GM19025 (cell line): ENCODE measurements at regions not wholly inside any gene's neighbourhood (a gene's known extent, or its start where the extent isn't known, plus 50 kb on each side); places are given as distances from the start of the nearest gene placed in this dataset.

Experiments used
- ATAC-seq: cut with Tn5 transposase; IDR thresholded peaks from one replicate; pipeline ENCODE4 v1.9.1; 2021; ENCODE audit warnings: mild to moderate bottlenecking, low read depth, moderate library complexity; ENCODE audit not compliant: unreplicated experiment

- no peak for ATAC-seq
Observed at GRCh38 chr9:23278561-23278960, 547.5 kb downstream of the ELAVL2 start.

- ATAC-seq: no peak
Observed at GRCh38 chr9:23287390-23287789, 538.6 kb downstream of the ELAVL2 start.

GRCh38 chr9:23288545-23288944, 537.5 kb downstream of the ELAVL2 start:
- no peak for ATAC-seq

- no peak for ATAC-seq
Observed at GRCh38 chr9:23290973-23291372, 535.1 kb downstream of the ELAVL2 start.

- ATAC-seq: no peak
Observed at GRCh38 chr9:23302281-23302680, 523.8 kb downstream of the ELAVL2 start.

GRCh38 chr9:23306731-23307130, 519.3 kb downstream of the ELAVL2 start:
- ATAC-seq: no peak

GRCh38 chr9:23307731-23308513, 518.1 kb downstream of the ELAVL2 start:
- no peak for ATAC-seq

GRCh38 chr9:23309800-23310199, 516.2 kb downstream of the ELAVL2 start:
- no peak for ATAC-seq

GRCh38 chr9:23314247-23314646, 511.8 kb downstream of the ELAVL2 start:
- no peak for ATAC-seq

- no peak for ATAC-seq
Observed at GRCh38 chr9:23319092-23319491, 506.9 kb downstream of the ELAVL2 start.

GRCh38 chr9:23321049-23321448, 505.0 kb downstream of the ELAVL2 start:
- ATAC-seq: no peak

- no peak for ATAC-seq
Observed at GRCh38 chr9:23322392-23322791, 503.6 kb downstream of the ELAVL2 start.

- no peak for ATAC-seq
Observed at GRCh38 chr9:23324511-23324910, 501.5 kb downstream of the ELAVL2 start.

GRCh38 chr9:23326597-23326996, 499.4 kb downstream of the ELAVL2 start:
- ATAC-seq: no peak

- ATAC-seq: no peak
Observed at GRCh38 chr9:23341346-23341745, 484.7 kb downstream of the ELAVL2 start.

- ATAC-seq: no peak
Observed at GRCh38 chr9:23342291-23342690, 483.7 kb downstream of the ELAVL2 start.

- no peak for ATAC-seq
Observed at GRCh38 chr9:23343226-23343625, 482.8 kb downstream of the ELAVL2 start.

- no peak for ATAC-seq
Observed at GRCh38 chr9:23361096-23361495, 464.9 kb downstream of the ELAVL2 start.

- no peak for ATAC-seq
Observed at GRCh38 chr9:23372703-23373102, 453.3 kb downstream of the ELAVL2 start.

GRCh38 chr9:23375511-23375910, 450.5 kb downstream of the ELAVL2 start:
- no peak for ATAC-seq

- ATAC-seq: no peak
Observed at GRCh38 chr9:23379842-23380241, 446.2 kb downstream of the ELAVL2 start.

GRCh38 chr9:23380821-23381220, 445.2 kb downstream of the ELAVL2 start:
- no peak for ATAC-seq

- ATAC-seq: no peak
Observed at GRCh38 chr9:23382418-23382817, 443.6 kb downstream of the ELAVL2 start.
